ENCODE measurements at regions not wholly inside any gene's neighbourhood (a gene's known extent, or its start where the extent isn't known, plus 50 kb on each side); places are given as distances from the start of the nearest gene placed in this dataset.

- Histone ChIP-seq H3K36me3 (no peaks in the 10 kb centered on the region), H3K27me3 (no peaks in the 10 kb centered on the region), H3K4me3 (ENCODE audit: low read depth, low read length) (no peak overlapping the region), H3K9me3 (no peaks in the 10 kb centered on the region), H3K4me1 (no peaks in the 10 kb centered on the region)
- no peak for TF ChIP-seq CTCF (IDR thresholded peaks at IDR 0.05; ENCODE audit: low read depth, low read length)
- DNase-seq = no peak
Measured at GRCh38 chr16:64892835-64893785, 228.8 kb downstream of the CDH11 start.

GRCh38 chr16:64889446-64889845 is 232.4 kb downstream of the CDH11 start:
- no peak for DNase-seq
- Histone ChIP-seq H3K27me3 (no peaks in the 10 kb centered on the region), H3K9me3 (no peaks in the 10 kb centered on the region), H3K4me3 (ENCODE audit: low read depth, low read length) (no peak overlapping the region), H3K4me1 (no peaks in the 10 kb centered on the region), H3K36me3 (no peaks in the 10 kb centered on the region)
- TF ChIP-seq CTCF (IDR thresholded peaks at IDR 0.05; ENCODE audit: low read depth, low read length) = no peak

DNA sequence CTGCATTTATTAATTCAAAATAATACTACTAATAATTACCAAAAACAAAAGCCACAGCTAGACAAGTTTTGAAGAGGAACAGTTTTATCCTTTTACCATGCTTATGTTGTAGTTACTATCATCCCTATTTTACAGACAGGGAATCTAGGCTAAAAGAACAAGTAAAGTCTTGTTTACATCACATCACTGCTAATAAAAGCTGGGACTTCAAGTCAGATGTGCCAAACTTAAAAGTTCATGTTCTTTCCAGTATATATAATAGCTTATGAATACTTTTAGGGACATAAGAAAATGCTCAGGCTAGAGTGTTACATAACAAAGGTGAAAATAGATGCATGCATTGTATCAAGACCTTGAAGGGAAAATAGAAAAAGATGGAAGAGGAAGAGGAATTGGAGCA is 234.2 kb downstream of the CDH11 start:
- H3K4me3 ChIP-seq (ENCODE audit: low read depth, low read length) = no peak overlapping the region
- no peaks in the 10 kb centered on the region for H3K27me3 ChIP-seq
- H3K4me1 ChIP-seq = no peaks in the 10 kb centered on the region
- DNase-seq = no peak
- no peak for TF ChIP-seq CTCF (IDR thresholded peaks at IDR 0.05; ENCODE audit: low read depth, low read length)
- no peaks in the 10 kb centered on the region for H3K36me3 ChIP-seq
- no peaks in the 10 kb centered on the region for H3K9me3 ChIP-seq

GRCh38 chr16:64882078-64882784 is 239.6 kb downstream of the CDH11 start:
- Histone ChIP-seq H3K4me3 (ENCODE audit: low read depth, low read length) (no peak overlapping the region), H3K27me3 (no peaks in the 10 kb centered on the region), H3K9me3 (no peaks in the 10 kb centered on the region), H3K4me1 (peaks cover 19% of the 10 kb centered on the region), H3K36me3 (no peaks in the 10 kb centered on the region)
- DNase-seq = no peak
- no peak for TF ChIP-seq CTCF (IDR thresholded peaks at IDR 0.05; ENCODE audit: low read depth, low read length)

GRCh38 chr16:64880994-64881393 is 240.9 kb downstream of the CDH11 start:
- no peak overlapping the region for H3K4me3 ChIP-seq (ENCODE audit: low read depth, low read length)
- DNase-seq = no peak
- H3K27me3 ChIP-seq = no peaks in the 10 kb centered on the region
- no peaks in the 10 kb centered on the region for H3K36me3 ChIP-seq
- H3K4me1 ChIP-seq = peaks cover 19% of the 10 kb centered on the region
- no peaks in the 10 kb centered on the region for H3K9me3 ChIP-seq
- no peak for TF ChIP-seq CTCF (IDR thresholded peaks at IDR 0.05; ENCODE audit: low read depth, low read length)

- no peak for TF ChIP-seq CTCF (IDR thresholded peaks at IDR 0.05; ENCODE audit: low read depth, low read length)
Measured at GRCh38 chr16:64880006-64880405, 241.9 kb downstream of the CDH11 start.

More at GRCh38 chr16:64880006-64880405, 241.9 kb downstream of the CDH11 start:
- no peak for DNase-seq
- Histone ChIP-seq H3K9me3 (no peaks in the 10 kb centered on the region), H3K27me3 (no peaks in the 10 kb centered on the region), H3K36me3 (no peaks in the 10 kb centered on the region), H3K4me3 (ENCODE audit: low read depth, low read length) (no peak overlapping the region), H3K4me1 (peaks cover 19% of the 10 kb centered on the region)
